ENCODE measurements at regions not wholly inside any gene's neighbourhood (a gene's known extent, or its start where the extent isn't known, plus 50 kb on each side); places are given as distances from the start of the nearest gene placed in this dataset.

GRCh38 chr4:59348949-59349348 lies 1851.2 kb upstream of the ADGRL3 start:
- TF ChIP-seq CTCF (IDR thresholded peaks at IDR 0.05) (no peak), POLR2A (IDR thresholded peaks at IDR 0.05) (no peak), POLR2AphosphoS5 (IDR thresholded peaks at IDR 0.05) (no peak), EP300 (IDR thresholded peaks at IDR 0.05) (no peak)
